CD8-positive, alpha-beta memory T cell (primary cell): ENCODE measurements at regions not wholly inside any gene's neighbourhood (a gene's known extent, or its start where the extent isn't known, plus 50 kb on each side); places are given as distances from the start of the nearest gene placed in this dataset.
A peak's percentile ranks its signal among the peaks of the same experiment; 100 is the strongest.

Experiments
- CTCF ChIA-PET: fragments of 350-600 bp; sonication (Branson Sonifier 250); formaldehyde crosslinking; loops from one replicate; lab custom pipeline; 2021; ENCODE audit warnings: antibody characterized with exemption; lab: Charles Lee
- POLR2A ChIA-PET: fragments of 350-600 bp; sonication (Branson Sonifier 250); formaldehyde crosslinking; loops from one replicate; lab custom pipeline; 2021; ENCODE audit warnings: antibody characterized with exemption; lab: Charles Lee
- DNase-seq, 5 donors: peaks; one replicate each; pipeline versions ENCODE4 v3.0.0 to v3.0.0-alpha.2; 2020 to 2022; ENCODE audit warnings: mixed read lengths in 1 of 5
- H3K27ac ChIP-seq: one replicate; pipeline ENCODE4 v1.7.0; 2013; ENCODE audit warnings: low read depth, mild to moderate bottlenecking, low read length, moderate library complexity
- H3K27me3 ChIP-seq: 2 replicates; pipeline ENCODE4 v1.7.0; 2013; ENCODE audit warnings: low read length, mild to moderate bottlenecking; ENCODE audit not compliant: insufficient read depth, poor library complexity, severe bottlenecking
- H3K36me3 ChIP-seq: 2 replicates; pipeline ENCODE4 v1.7.0; 2013; ENCODE audit warnings: mild to moderate bottlenecking, low read length, moderate library complexity; ENCODE audit not compliant: insufficient read depth
- H3K4me1 ChIP-seq: 2 replicates; pipeline ENCODE4 v1.7.0; 2013; ENCODE audit warnings: mild to moderate bottlenecking, low read length, moderate library complexity; ENCODE audit not compliant: insufficient read depth
- H3K4me3 ChIP-seq: 2 replicates; pipeline ENCODE4 v1.7.0; 2013; ENCODE audit warnings: mild to moderate bottlenecking, low read length
- H3K9me3 ChIP-seq: 2 replicates; pipeline ENCODE4 v1.7.0; 2013; ENCODE audit warnings: mild to moderate bottlenecking, low read length
- H3K27ac Mint-ChIP-seq, 8 donors: one replicate each; pipeline ENCODE4 v1.8.0; 2020 to 2021; ENCODE audit warnings: mixed read lengths in 8 of 8, mild to moderate bottlenecking in 6 of 8, inconsistent platforms in 3 of 8, moderate library complexity in 3 of 8
- H3K27me3 Mint-ChIP-seq, 2 donors: one replicate each; pipeline ENCODE4 v1.8.0; 2020 to 2021; ENCODE audit warnings: mixed read lengths in 2 of 2, mild to moderate bottlenecking in 1 of 2, moderate library complexity in 1 of 2
- H3K36me3 Mint-ChIP-seq, 3 donors: one replicate each; pipeline ENCODE4 v1.8.0; 2020 to 2021; ENCODE audit warnings: mixed read lengths in 3 of 3, inconsistent platforms in 1 of 3, mild to moderate bottlenecking in 1 of 3
- H3K4me1 Mint-ChIP-seq, 3 donors: one replicate each; pipeline ENCODE4 v1.8.0; 2020 to 2021; ENCODE audit warnings: mixed read lengths in 3 of 3, inconsistent platforms in 1 of 3, mild to moderate bottlenecking in 1 of 3
- H3K4me3 Mint-ChIP-seq, 7 donors: one replicate each; pipeline ENCODE4 v1.8.0; 2020 to 2021; ENCODE audit warnings: mixed read lengths in 7 of 7, mild to moderate bottlenecking in 6 of 7, moderate library complexity in 4 of 7, inconsistent platforms in 2 of 7
- H3K9me3 Mint-ChIP-seq, 5 donors: one replicate each; pipeline ENCODE4 v1.8.0; 2020 to 2022; ENCODE audit warnings: mixed read lengths in 5 of 5, mild to moderate bottlenecking in 3 of 5, moderate library complexity in 2 of 5, inconsistent platforms in 1 of 5

- H3K36me3 Mint-ChIP-seq, result no peaks in the 10 kb centered on the region
- H3K9me3 ChIP-seq, result no peaks in the 10 kb centered on the region
Measured at GRCh38 chr1:34452451-34452850, 275.7 kb downstream of the C1orf94 start.

GRCh38 chr1:34455121-34455520 lies 278.4 kb downstream of the C1orf94 start:
- Mint-ChIP-seq H3K36me3 (no peaks in the 10 kb centered on the region), H3K4me3 (no peak overlapping the region), H3K4me1 (no peaks in the 10 kb centered on the region), H3K27me3 (peaks cover 3 to 21% of the 10 kb centered on the region in 2 donors), H3K9me3 (no peaks in the 10 kb centered on the region), H3K27ac (no peak overlapping the region)
- no peak overlapping the region for H3K4me3 ChIP-seq
- ChIA-PET CTCF (no interaction called here), POLR2A (no interaction called here)
- H3K9me3 ChIP-seq, result no peaks in the 10 kb centered on the region
- H3K4me1 ChIP-seq, result no peaks in the 10 kb centered on the region
- no peak overlapping the region for H3K27ac ChIP-seq
- no peaks in the 10 kb centered on the region for H3K27me3 ChIP-seq
- H3K36me3 ChIP-seq, result no peaks in the 10 kb centered on the region
- DNase-seq, result no peak

More at GRCh38 chr1:34452451-34452850, 275.7 kb downstream of the C1orf94 start:
- no peak overlapping the region for H3K27ac ChIP-seq
- no peaks in the 10 kb centered on the region for H3K4me1 ChIP-seq
- CTCF ChIA-PET, result no interaction called here
- H3K4me3 ChIP-seq, result no peak overlapping the region
- POLR2A ChIA-PET, result no interaction called here
- Mint-ChIP-seq H3K4me1 (no peaks in the 10 kb centered on the region), H3K27me3 (peaks cover 0 to 11% of the 10 kb centered on the region in 2 donors), H3K9me3 (no peaks in the 10 kb centered on the region), H3K27ac (no peak overlapping the region), H3K4me3 (no peak overlapping the region)
- no peak for DNase-seq
- no peaks in the 10 kb centered on the region for H3K36me3 ChIP-seq
- H3K27me3 ChIP-seq, result no peaks in the 10 kb centered on the region

GRCh38 chr1:34460193-34460592 lies 283.5 kb downstream of the C1orf94 start:
- Mint-ChIP-seq H3K4me3 (no peak overlapping the region), H3K27ac (no peak overlapping the region), H3K36me3 (no peaks in the 10 kb centered on the region), H3K9me3 (peaks cover 0 to 3% (median 0%) of the 10 kb centered on the region in 5 donors), H3K4me1 (no peaks in the 10 kb centered on the region), H3K27me3 (peaks cover 6 to 29% of the 10 kb centered on the region in 2 donors)
- no peak overlapping the region for H3K27ac ChIP-seq
- no peak overlapping the region for H3K4me3 ChIP-seq
- ChIA-PET POLR2A (no interaction called here), CTCF (interaction anchor here (1.5 kb wide), 1 partner anchor 282 kb away, joined by 4 read pairs; no protein-coding TSS in a partner anchor)
- no peaks in the 10 kb centered on the region for H3K4me1 ChIP-seq
- H3K9me3 ChIP-seq, result no peaks in the 10 kb centered on the region
- H3K36me3 ChIP-seq, result no peaks in the 10 kb centered on the region
- DNase-seq, result peak in 2 of 5 donors; percentile 2 to 7
- no peaks in the 10 kb centered on the region for H3K27me3 ChIP-seq

- Mint-ChIP-seq H3K4me1 (no peaks in the 10 kb centered on the region), H3K4me3 (no peak overlapping the region), H3K27me3 (peaks cover 3 to 8% of the 10 kb centered on the region in 2 donors), H3K36me3 (no peaks in the 10 kb centered on the region), H3K27ac (no peak overlapping the region), H3K9me3 (no peaks in the 10 kb centered on the region)
- Histone ChIP-seq H3K4me1 (no peaks in the 10 kb centered on the region), H3K27me3 (no peaks in the 10 kb centered on the region), H3K4me3 (no peak overlapping the region), H3K9me3 (no peaks in the 10 kb centered on the region), H3K27ac (no peak overlapping the region), H3K36me3 (no peaks in the 10 kb centered on the region)
- POLR2A ChIA-PET, result no interaction called here
- DNase-seq, result no peak
- CTCF ChIA-PET, result no interaction called here
Measured at GRCh38 chr1:34470401-34470800, 284.4 kb upstream of the GJB5 start.

- Mint-ChIP-seq H3K36me3 (no peaks in the 10 kb centered on the region), H3K4me3 (no peak overlapping the region), H3K9me3 (no peaks in the 10 kb centered on the region), H3K4me1 (no peaks in the 10 kb centered on the region), H3K27me3 (peaks cover 9 to 23% of the 10 kb centered on the region in 2 donors), H3K27ac (no peak overlapping the region)
- Histone ChIP-seq H3K4me3 (no peak overlapping the region), H3K36me3 (no peaks in the 10 kb centered on the region), H3K27ac (no peak overlapping the region), H3K9me3 (no peaks in the 10 kb centered on the region), H3K4me1 (no peaks in the 10 kb centered on the region), H3K27me3 (no peaks in the 10 kb centered on the region)
- no peak for DNase-seq
- ChIA-PET CTCF (no interaction called here), POLR2A (no interaction called here)
Measured at GRCh38 chr1:34474566-34474965, 280.3 kb upstream of the GJB5 start.

GRCh38 chr1:34476371-34476770 lies 278.5 kb upstream of the GJB5 start:
- H3K4me3 Mint-ChIP-seq, result no peak overlapping the region
- no peaks in the 10 kb centered on the region for H3K36me3 Mint-ChIP-seq
- H3K9me3 Mint-ChIP-seq, result no peaks in the 10 kb centered on the region
- Histone ChIP-seq H3K27ac (no peak overlapping the region), H3K27me3 (no peaks in the 10 kb centered on the region), H3K4me1 (no peaks in the 10 kb centered on the region), H3K36me3 (no peaks in the 10 kb centered on the region), H3K9me3 (no peaks in the 10 kb centered on the region), H3K4me3 (no peak overlapping the region)
- CTCF ChIA-PET, result no interaction called here
- H3K27me3 Mint-ChIP-seq, result peaks cover 7 to 38% of the 10 kb centered on the region in 2 donors
- DNase-seq, result no peak
- no peaks in the 10 kb centered on the region for H3K4me1 Mint-ChIP-seq
- POLR2A ChIA-PET, result no interaction called here
- H3K27ac Mint-ChIP-seq, result no peak overlapping the region

GRCh38 chr1:34477632-34478141 lies 277.2 kb upstream of the GJB5 start:
- H3K4me1 ChIP-seq, result no peaks in the 10 kb centered on the region
- Mint-ChIP-seq H3K27ac (no peak overlapping the region), H3K4me3 (no peak overlapping the region), H3K4me1 (no peaks in the 10 kb centered on the region), H3K27me3 (peaks cover 9 to 43% of the 10 kb centered on the region in 2 donors), H3K36me3 (no peaks in the 10 kb centered on the region), H3K9me3 (no peaks in the 10 kb centered on the region)
- H3K4me3 ChIP-seq, result no peak overlapping the region
- DNase-seq, result no peak
- H3K9me3 ChIP-seq, result no peaks in the 10 kb centered on the region
- ChIA-PET CTCF (no interaction called here), POLR2A (no interaction called here)
- H3K27ac ChIP-seq, result no peak overlapping the region
- no peaks in the 10 kb centered on the region for H3K36me3 ChIP-seq
- H3K27me3 ChIP-seq, result no peaks in the 10 kb centered on the region

- DNase-seq, result no peak
- H3K4me3 Mint-ChIP-seq, result no peak overlapping the region
- Histone ChIP-seq H3K27me3 (no peaks in the 10 kb centered on the region), H3K9me3 (no peaks in the 10 kb centered on the region), H3K27ac (no peak overlapping the region), H3K4me3 (no peak overlapping the region), H3K36me3 (no peaks in the 10 kb centered on the region), H3K4me1 (no peaks in the 10 kb centered on the region)
- H3K36me3 Mint-ChIP-seq, result no peaks in the 10 kb centered on the region
- no peaks in the 10 kb centered on the region for H3K4me1 Mint-ChIP-seq
- POLR2A ChIA-PET, result no interaction called here
- no peaks in the 10 kb centered on the region for H3K9me3 Mint-ChIP-seq
- CTCF ChIA-PET, result interaction anchor here (1.1 kb wide), 1 partner anchor 10 kb away, joined by 3 read pairs; no protein-coding TSS in a partner anchor
- H3K27ac Mint-ChIP-seq, result no peak overlapping the region
- H3K27me3 Mint-ChIP-seq, result peaks cover 5 to 44% of the 10 kb centered on the region in 2 donors
Measured at GRCh38 chr1:34478515-34479076, 276.3 kb upstream of the GJB5 start.
